Keratinocyte (primary cell): ENCODE measurements at regions not wholly inside any gene's neighbourhood (a gene's known extent, or its start where the extent isn't known, plus 50 kb on each side); places are given as distances from the start of the nearest gene placed in this dataset.

Source experiments
- CTCF ChIP-seq, 3 experiments: IDR thresholded peaks in 1 of 3; conservative IDR thresholded peaks in 1 of 3; optimal IDR thresholded peaks in 1 of 3; 2 replicates in 2 of 3; 3 replicates in 1 of 3; pipeline versions ENCODE3 to v1.5.1; 2011; ENCODE audit warnings: low read length in 3 of 3, mild to moderate bottlenecking in 3 of 3, moderate library complexity in 2 of 3, control low read depth in 1 of 3, inconsistent platforms in 1 of 3; ENCODE audit not compliant: insufficient read depth in 2 of 3; ENCODE audit errors: extremely low read depth in 1 of 3
- EZH2 ChIP-seq: IDR thresholded peaks from one replicate; pipeline ENCODE4 v1.6.1; 2012; ENCODE audit warnings: inconsistent platforms, mild to moderate bottlenecking, low read length, moderate library complexity

- TF ChIP-seq CTCF (optimal IDR thresholded peaks at IDR 0.05 in 1 of 3, IDR thresholded peaks at IDR 0.05 in 1 of 3, conservative IDR thresholded peaks at IDR 0.05 in 1 of 3; ENCODE audit: extremely low read depth in 1 of 3, insufficient read depth in 2 of 3, low read length in 3 of 3) (no peak), EZH2 (no peak)
These were observed 612.3 kb upstream of the BTBD3 start for GRCh38 chr20:11305406-11305805.
